Kidney (tissue), 13 donors: ENCODE measurements at regions not wholly inside any gene's neighbourhood (a gene's known extent, or its start where the extent isn't known, plus 50 kb on each side); places are given as distances from the start of the nearest gene placed in this dataset.

Experiments
- DNase-seq, 5 donors: peaks; one replicate each; pipeline ENCODE4 v3.0.0-alpha.2; 2013 to 2020
- FAIRE-seq: peaks from 2 replicates; lab custom pipeline; 2012; peaks lifted over from hg19 to GRCh38; lab: Jason Lieb, UNC
- H3K27ac ChIP-seq, 2 donors: one replicate each; pipeline ENCODE4 v1.7.0; 2013; ENCODE audit warnings: low read depth in 2 of 2, low read length in 2 of 2, inconsistent platforms in 1 of 2
- H3K27me3 ChIP-seq: one replicate; pipeline ENCODE4 v1.7.1; 2013; ENCODE audit warnings: low read length, inconsistent platforms; ENCODE audit not compliant: control insufficient read depth, insufficient read depth
- H3K36me3 ChIP-seq, 3 donors: one replicate each; pipeline versions ENCODE4 v1.7.0 to v1.7.1; 2013; ENCODE audit warnings: low read length in 3 of 3, control low read depth in 1 of 3, inconsistent platforms in 1 of 3; ENCODE audit not compliant: insufficient read depth in 3 of 3, control insufficient read depth in 2 of 3
- H3K4me1 ChIP-seq, 3 donors: one replicate each; pipeline versions ENCODE4 v1.7.0 to v1.7.1; 2013; ENCODE audit warnings: low read length in 3 of 3, inconsistent platforms in 1 of 3, low read depth in 1 of 3; ENCODE audit not compliant: control insufficient read depth in 2 of 3, insufficient read depth in 2 of 3
- H3K4me3 ChIP-seq, 3 donors: one replicate each; pipeline versions ENCODE4 v1.7.0 to v1.8.1; 2013; ENCODE audit warnings: low read length in 3 of 3, control low read depth in 1 of 3, inconsistent platforms in 1 of 3
- H3K9ac ChIP-seq, 3 donors: one replicate each; pipeline versions ENCODE4 v1.7.0 to v1.7.1; 2013; ENCODE audit warnings: low read length in 3 of 3, control low read depth in 1 of 3, inconsistent platforms in 1 of 3
- H3K9me3 ChIP-seq, 3 donors: one replicate each; pipeline versions ENCODE4 v1.7.0 to v1.7.1; 2013; ENCODE audit warnings: low read length in 3 of 3, control low read depth in 1 of 3, inconsistent platforms in 1 of 3; ENCODE audit not compliant: control insufficient read depth in 2 of 3, insufficient read depth in 1 of 3
- intact Hi-C: fragments of 100-400 bp; cut with DNase I; formaldehyde crosslinking; loops from one replicate; pipeline ENCODE4 v1.11.1; 2022
- TF ChIP-seq, protein P1 (sequence below): IDR thresholded peaks from 3 replicates; pipeline ENCODE4 v1.5.1; 2012; ENCODE audit warnings: mild to moderate bottlenecking, moderate library complexity, borderline replicate concordance; ENCODE audit not compliant: insufficient read depth; ENCODE audit errors: extremely low read depth
- donor health status: control.
- donor health status: control.
- donor health status: control.
- donor health status: control.
- donor health status: control.
- donor health status: DM: yes; HTN: yes; CAD: no.
- donor health status: Normal renal cell carcinoma (clear cell type).

DNA sequence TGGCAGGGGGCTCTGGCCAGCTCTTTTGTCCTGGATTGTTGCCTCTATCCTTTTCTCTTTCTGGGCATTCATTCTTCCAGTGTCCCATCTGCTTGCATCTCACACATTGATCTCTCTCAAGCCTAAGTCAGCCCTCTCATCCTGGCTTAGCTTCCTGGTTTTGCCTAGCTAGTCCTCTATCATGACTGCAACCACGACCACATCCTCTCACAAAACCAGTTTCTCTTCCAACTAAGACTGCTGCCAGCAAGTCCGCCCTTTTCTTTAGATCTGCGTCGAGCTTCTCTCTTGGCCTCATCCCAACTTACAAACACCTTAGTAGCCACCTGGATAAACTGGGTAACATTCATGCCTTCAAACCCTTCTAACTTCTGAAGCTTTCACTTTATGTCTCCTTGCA, 212.2 kb upstream of the HTR2A start:
- Histone ChIP-seq H3K4me1 (no peaks in the 10 kb centered on the region), H3K4me3 (no peak overlapping the region), H3K27me3 (no peaks in the 10 kb centered on the region), H3K9me3 (no peaks in the 10 kb centered on the region), H3K27ac (no peak overlapping the region), H3K36me3 (no peaks in the 10 kb centered on the region), H3K9ac (no peak overlapping the region)
- FAIRE-seq, result no peak
- no peak for DNase-seq
- intact Hi-C loops, result no loop called here
- TF ChIP-seq, protein P1, sequence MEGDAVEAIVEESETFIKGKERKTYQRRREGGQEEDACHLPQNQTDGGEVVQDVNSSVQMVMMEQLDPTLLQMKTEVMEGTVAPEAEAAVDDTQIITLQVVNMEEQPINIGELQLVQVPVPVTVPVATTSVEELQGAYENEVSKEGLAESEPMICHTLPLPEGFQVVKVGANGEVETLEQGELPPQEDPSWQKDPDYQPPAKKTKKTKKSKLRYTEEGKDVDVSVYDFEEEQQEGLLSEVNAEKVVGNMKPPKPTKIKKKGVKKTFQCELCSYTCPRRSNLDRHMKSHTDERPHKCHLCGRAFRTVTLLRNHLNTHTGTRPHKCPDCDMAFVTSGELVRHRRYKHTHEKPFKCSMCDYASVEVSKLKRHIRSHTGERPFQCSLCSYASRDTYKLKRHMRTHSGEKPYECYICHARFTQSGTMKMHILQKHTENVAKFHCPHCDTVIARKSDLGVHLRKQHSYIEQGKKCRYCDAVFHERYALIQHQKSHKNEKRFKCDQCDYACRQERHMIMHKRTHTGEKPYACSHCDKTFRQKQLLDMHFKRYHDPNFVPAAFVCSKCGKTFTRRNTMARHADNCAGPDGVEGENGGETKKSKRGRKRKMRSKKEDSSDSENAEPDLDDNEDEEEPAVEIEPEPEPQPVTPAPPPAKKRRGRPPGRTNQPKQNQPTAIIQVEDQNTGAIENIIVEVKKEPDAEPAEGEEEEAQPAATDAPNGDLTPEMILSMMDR, result no peak

DNA sequence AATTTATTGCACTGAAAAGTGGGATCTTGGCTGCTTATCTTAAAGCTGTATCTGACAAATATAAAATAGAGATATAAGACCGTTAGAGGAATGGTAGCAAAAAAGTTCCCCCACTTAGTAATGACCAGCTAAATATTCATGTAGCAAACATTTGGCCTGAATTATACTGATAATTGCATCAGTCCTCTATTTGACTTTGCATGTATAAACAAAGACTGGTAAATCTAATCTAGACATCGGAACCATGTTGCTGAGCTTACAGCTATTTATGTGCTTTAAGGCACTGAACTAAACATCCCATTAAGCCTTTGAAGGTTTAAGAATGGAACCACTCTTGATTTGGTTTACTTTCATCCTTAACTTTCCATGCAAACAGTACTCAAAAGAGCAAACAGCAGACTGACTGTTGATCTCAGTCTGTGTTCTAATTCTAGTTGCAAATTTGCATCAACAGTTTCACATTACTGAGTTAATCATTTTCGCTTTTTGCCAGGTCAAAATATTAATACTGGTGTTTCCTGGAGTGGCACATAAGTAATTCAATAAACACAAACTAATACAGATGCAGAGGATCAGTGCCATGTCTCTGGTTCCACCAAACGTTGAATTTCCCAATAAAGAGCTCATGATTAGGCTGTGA, 203.5 kb upstream of the HTR2A start:
- Histone ChIP-seq H3K9me3 (no peaks in the 10 kb centered on the region), H3K4me1 (no peaks in the 10 kb centered on the region), H3K27me3 (no peaks in the 10 kb centered on the region), H3K27ac (no peak overlapping the region), H3K36me3 (no peaks in the 10 kb centered on the region), H3K4me3 (no peak overlapping the region), H3K9ac (no peak overlapping the region)
- intact Hi-C loops, result no loop called here
- TF ChIP-seq, protein P1, result no peak
- no peak for DNase-seq
- FAIRE-seq, result no peak

- TF ChIP-seq, protein P1, result no peak
- FAIRE-seq (no peak), DNase-seq (peak in 2 of 5 donors; percentile 18 to 30)
- intact Hi-C loops, result no loop called here
- Histone ChIP-seq H3K9ac (no peak overlapping the region), H3K27ac (no peak overlapping the region), H3K27me3 (no peaks in the 10 kb centered on the region), H3K36me3 (no peaks in the 10 kb centered on the region), H3K4me3 (no peak overlapping the region), H3K9me3 (peaks cover 0 to 3% (median 0%) of the 10 kb centered on the region in 3 donors), H3K4me1 (no peaks in the 10 kb centered on the region)
Measured at GRCh38 chr13:47094734-47095434, 198.0 kb upstream of the HTR2A start.
